Mesendoderm (in vitro differentiated cells): ENCODE measurements at regions not wholly inside any gene's neighbourhood (a gene's known extent, or its start where the extent isn't known, plus 50 kb on each side); places are given as distances from the start of the nearest gene placed in this dataset.

Experiments
- DNase-seq: peaks from one replicate; pipeline ENCODE4 v3.0.0; 2013
- H2AK5ac ChIP-seq: 2 replicates; pipeline ENCODE4 v1.6.1; 2013; ENCODE audit warnings: low read length, inconsistent platforms
- H2BK120ac ChIP-seq: 2 replicates; pipeline ENCODE4 v1.6.1; 2013; ENCODE audit warnings: low read depth, mild to moderate bottlenecking, low read length, moderate library complexity, mixed read lengths
- H2BK15ac ChIP-seq: replicated peaks from 2 replicates; pipeline ENCODE4 v1.6.1; 2013; ENCODE audit warnings: low read depth, mild to moderate bottlenecking, moderate library complexity
- H2BK5ac ChIP-seq: 2 replicates; pipeline ENCODE4 v1.6.1; 2013; ENCODE audit warnings: low read length, inconsistent platforms
- H3K18ac ChIP-seq: 2 replicates; pipeline ENCODE4 v1.6.1; 2013; ENCODE audit warnings: mild to moderate bottlenecking, low read length, mixed read lengths
- H3K23ac ChIP-seq: one replicate; pipeline ENCODE4 v1.6.1; 2013; ENCODE audit warnings: low read length
- H3K27ac ChIP-seq: 2 replicates; pipeline ENCODE4 v1.5.1; 2013; ENCODE audit warnings: low read depth, mild to moderate bottlenecking, inconsistent platforms, low read length, moderate library complexity
- H3K27me3 ChIP-seq: 2 replicates; pipeline ENCODE4 v1.6.1; 2013; ENCODE audit warnings: low read length, control low read depth, mild to moderate bottlenecking, inconsistent platforms; ENCODE audit not compliant: insufficient read depth, poor library complexity
- H3K36me3 ChIP-seq: 2 replicates; pipeline ENCODE4 v1.6.1; 2013; ENCODE audit warnings: low read length, inconsistent platforms; ENCODE audit not compliant: control insufficient read depth, insufficient read depth
- H3K4ac ChIP-seq: one replicate; pipeline ENCODE4 v1.6.1; 2013; ENCODE audit warnings: low read depth, mild to moderate bottlenecking, low read length, moderate library complexity
- H3K4me1 ChIP-seq: 2 replicates; pipeline ENCODE4 v1.6.1; 2013; ENCODE audit warnings: low read depth, low read length, inconsistent platforms; ENCODE audit not compliant: control insufficient read depth
- H3K4me2 ChIP-seq: 2 replicates; pipeline ENCODE4 v1.6.1; 2013; ENCODE audit warnings: low read length
- H3K4me3 ChIP-seq: 2 replicates; pipeline ENCODE4 v1.5.1; 2013; ENCODE audit warnings: mild to moderate bottlenecking, low read length
- H3K56ac ChIP-seq: one replicate; pipeline ENCODE4 v1.6.1; 2013; ENCODE audit warnings: low read length
- H3K79me1 ChIP-seq: 2 replicates; pipeline ENCODE4 v1.6.1; 2013; ENCODE audit warnings: low read length, inconsistent platforms
- H3K79me2 ChIP-seq: 2 replicates; pipeline ENCODE4 v1.6.1; 2013; ENCODE audit warnings: mild to moderate bottlenecking, low read length; ENCODE audit not compliant: control insufficient read depth, insufficient read depth
- H3K9ac ChIP-seq: 2 replicates; pipeline ENCODE4 v1.6.1; 2013; ENCODE audit warnings: low read length, inconsistent platforms
- H4K5ac ChIP-seq: one replicate; pipeline ENCODE4 v1.6.1; 2013; ENCODE audit warnings: low read length
- H4K8ac ChIP-seq: one replicate; pipeline ENCODE4 v1.6.1; 2013; ENCODE audit warnings: low read depth, mild to moderate bottlenecking, control low read depth, low read length, moderate library complexity
- WGBS: extraction: QIAGEN DNeasy Blood & Tissue Kit; methylation state at CpG from one replicate; pipeline ENCODE4 v1.1.7; 2013; ENCODE audit warnings: low lambda C conversion rate, missing lambda C conversion rate; ENCODE audit not compliant: insufficient coverage; ENCODE audit errors: extremely low coverage; 5-methylcytosine and 5-hydroxymethylcytosine counted together

DNA sequence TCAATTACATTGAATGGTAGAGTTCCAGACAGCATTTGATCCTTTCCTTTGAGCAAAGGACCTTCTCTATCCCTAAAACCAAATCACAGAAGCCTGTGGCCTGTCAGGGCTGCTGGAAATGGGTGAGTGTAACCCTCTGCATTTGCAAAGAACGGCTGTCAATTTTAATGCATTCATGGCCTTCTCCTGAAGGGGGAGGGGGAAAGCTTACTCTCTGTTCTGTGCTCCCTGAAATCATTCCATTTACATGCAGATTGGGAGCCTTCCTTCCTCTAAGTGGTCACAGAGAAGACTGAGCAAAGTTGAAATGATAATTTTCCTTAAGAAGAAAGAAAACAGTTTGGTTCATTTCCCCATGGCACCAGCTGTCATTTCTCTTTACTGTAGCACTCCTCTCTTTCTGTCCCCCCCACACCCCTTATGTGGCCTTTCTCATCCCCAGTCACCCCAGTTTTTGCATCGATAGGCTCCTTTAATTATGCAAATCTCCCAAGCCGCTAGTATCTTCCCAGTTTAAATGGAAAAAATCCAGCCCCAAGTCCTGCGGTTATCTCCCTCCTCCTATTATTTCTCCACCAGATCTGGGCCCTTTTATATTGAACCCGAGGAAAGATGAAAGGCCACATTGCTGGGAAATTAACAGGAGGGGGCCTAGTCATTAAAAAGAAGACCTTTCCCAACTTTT is 109.4 kb upstream of the KIRREL3 start:
- Histone ChIP-seq H3K4me2 (no peak overlapping the region), H3K56ac (peak overlapping the region; percentile 22), H2BK120ac (peak overlapping the region; percentile 88), H3K27me3 (no peaks in the 10 kb centered on the region), H4K5ac (no peak overlapping the region), H3K23ac (no peak overlapping the region), H2BK15ac (no peak overlapping the region), H3K79me1 (no peaks in the 10 kb centered on the region), H2BK5ac (no peak overlapping the region), H3K18ac (peak overlapping the region; percentile 45), H3K9ac (no peak overlapping the region), H3K79me2 (no peaks in the 10 kb centered on the region), H4K8ac (no peak overlapping the region), H3K4ac (no peak overlapping the region), H2AK5ac (no peak overlapping the region), H3K36me3 (no peaks in the 10 kb centered on the region), H3K27ac (no peak overlapping the region), H3K4me3 (no peak overlapping the region), H3K4me1 (peaks cover 20% of the 10 kb centered on the region)
- no CpG with 5 or more reads among the region's 5 CpGs for WGBS
- no peak for DNase-seq

GRCh38 chr11:127108838-127109237 is 108.3 kb upstream of the KIRREL3 start:
- H3K79me2 ChIP-seq, result no peaks in the 10 kb centered on the region
- H3K27me3 ChIP-seq, result no peaks in the 10 kb centered on the region
- H3K36me3 ChIP-seq, result no peaks in the 10 kb centered on the region
- H3K79me1 ChIP-seq, result no peaks in the 10 kb centered on the region
- H2BK120ac ChIP-seq, result no peak overlapping the region
- no peak overlapping the region for H3K56ac ChIP-seq
- H2BK5ac ChIP-seq, result no peak overlapping the region
- H3K18ac ChIP-seq, result peak overlapping the region; percentile 16
- H2BK15ac ChIP-seq, result peak overlapping the region; percentile 59
- no peak overlapping the region for H3K23ac ChIP-seq
- no peak overlapping the region for H2AK5ac ChIP-seq
- no CpG with 5 or more reads among the region's 3 CpGs for WGBS
- H3K4ac ChIP-seq, result no peak overlapping the region
- peaks cover 20% of the 10 kb centered on the region for H3K4me1 ChIP-seq
- H4K5ac ChIP-seq, result no peak overlapping the region
- H3K4me3 ChIP-seq, result no peak overlapping the region
- no peak for DNase-seq
- no peak overlapping the region for H3K4me2 ChIP-seq
- H3K9ac ChIP-seq, result no peak overlapping the region
- H4K8ac ChIP-seq, result no peak overlapping the region
- no peak overlapping the region for H3K27ac ChIP-seq

DNA sequence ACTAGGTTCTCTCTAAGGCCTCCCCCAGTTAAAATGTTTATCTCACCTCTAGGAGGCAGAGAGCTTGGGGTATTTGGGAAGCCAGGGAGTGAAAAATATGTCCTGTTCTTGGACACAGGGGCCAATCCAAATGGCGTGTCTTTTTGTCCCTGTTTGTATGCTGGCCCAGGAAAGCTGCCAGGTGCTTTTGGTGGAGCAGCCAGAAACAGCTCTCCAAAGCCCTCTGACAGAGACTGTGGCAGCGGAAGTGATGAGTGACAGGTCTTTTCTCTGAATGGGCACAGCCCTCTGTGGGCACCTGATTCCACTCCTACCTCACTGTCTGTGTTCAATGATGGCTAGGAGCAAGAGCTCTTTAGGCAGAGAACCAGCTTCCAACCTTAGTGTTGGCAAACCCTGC is 106.4 kb upstream of the KIRREL3 start:
- no peak overlapping the region for H4K8ac ChIP-seq
- DNase-seq, result no peak
- H3K79me2 ChIP-seq, result no peaks in the 10 kb centered on the region
- peaks cover 19% of the 10 kb centered on the region for H3K4me1 ChIP-seq
- peak overlapping the region; percentile 3 for H2BK5ac ChIP-seq
- no peak overlapping the region for H3K9ac ChIP-seq
- H3K18ac ChIP-seq, result peak overlapping the region; percentile 46
- WGBS, result no CpG with 5 or more reads among the region's 2 CpGs
- no peak overlapping the region for H3K4me3 ChIP-seq
- peak overlapping the region; percentile 36 for H3K4ac ChIP-seq
- no peak overlapping the region for H2BK15ac ChIP-seq
- no peak overlapping the region for H3K4me2 ChIP-seq
- no peak overlapping the region for H4K5ac ChIP-seq
- H3K36me3 ChIP-seq, result no peaks in the 10 kb centered on the region
- peak overlapping the region; percentile 45 for H3K56ac ChIP-seq
- no peak overlapping the region for H2BK120ac ChIP-seq
- no peak overlapping the region for H2AK5ac ChIP-seq
- no peaks in the 10 kb centered on the region for H3K27me3 ChIP-seq
- H3K23ac ChIP-seq, result no peak overlapping the region
- H3K27ac ChIP-seq, result peak overlapping the region; percentile 85
- no peaks in the 10 kb centered on the region for H3K79me1 ChIP-seq

DNA sequence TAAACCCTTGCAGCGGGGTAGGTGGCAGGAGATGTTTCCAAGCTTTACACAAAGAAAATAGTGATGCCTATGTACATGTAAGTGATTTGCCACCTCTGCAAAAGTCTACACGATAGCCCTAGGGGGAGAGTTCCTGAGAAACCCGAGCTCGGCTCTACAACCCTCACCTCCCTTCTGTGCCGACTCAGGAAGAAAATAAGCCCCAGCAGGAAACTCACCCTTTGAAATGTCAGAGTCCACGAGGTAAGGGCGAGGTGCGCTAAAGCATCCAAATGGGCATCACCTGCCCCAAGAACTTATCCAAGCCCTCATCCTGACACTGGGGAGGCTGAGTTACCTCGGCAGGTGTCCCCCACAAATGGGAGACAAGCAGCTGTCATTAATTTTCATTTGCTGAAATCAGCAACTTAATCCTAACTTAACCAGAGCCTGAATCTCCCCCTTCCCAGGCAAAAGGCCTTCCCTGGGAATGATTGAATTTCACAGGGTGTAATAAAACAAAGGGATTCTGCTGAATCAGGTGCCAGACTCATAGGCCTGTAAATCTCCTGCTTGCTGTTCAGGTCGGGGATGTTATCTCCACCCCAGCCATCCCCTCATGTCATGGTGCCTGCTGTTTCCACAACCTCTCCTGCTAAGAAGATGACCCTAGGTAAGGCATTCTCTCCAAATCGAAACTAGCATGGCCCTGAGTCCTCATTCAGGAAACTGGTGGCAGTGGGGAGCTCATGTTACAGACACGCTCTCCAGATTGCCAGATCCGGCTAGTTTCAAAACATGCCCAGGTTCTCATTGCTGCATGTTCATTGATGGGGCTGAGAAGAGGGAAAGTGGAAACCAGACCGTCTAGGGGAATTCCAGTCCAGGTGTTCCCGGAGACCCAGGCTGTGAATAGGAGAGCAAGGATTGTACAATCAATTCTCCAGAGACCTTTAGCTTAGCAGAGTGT is 105.3 kb upstream of the KIRREL3 start:
- H4K8ac ChIP-seq, result no peak overlapping the region
- no peaks in the 10 kb centered on the region for H3K79me2 ChIP-seq
- peak overlapping the region; percentile 88 for H3K27ac ChIP-seq
- H2BK5ac ChIP-seq, result peak overlapping the region; percentile 57
- no peak overlapping the region for H3K4ac ChIP-seq
- H3K56ac ChIP-seq, result peak overlapping the region; percentile 45
- peak overlapping the region; percentile 54 for H3K18ac ChIP-seq
- no peak overlapping the region for H3K9ac ChIP-seq
- H3K23ac ChIP-seq, result no peak overlapping the region
- H3K4me2 ChIP-seq, result no peak overlapping the region
- H3K36me3 ChIP-seq, result no peaks in the 10 kb centered on the region
- WGBS, result no CpG with 5 or more reads among the region's 15 CpGs
- peak; percentile 91 for DNase-seq
- no peak overlapping the region for H4K5ac ChIP-seq
- no peak overlapping the region for H2AK5ac ChIP-seq
- H3K4me3 ChIP-seq, result no peak overlapping the region
- H2BK120ac ChIP-seq, result no peak overlapping the region
- H3K4me1 ChIP-seq, result peaks cover 19% of the 10 kb centered on the region
- no peaks in the 10 kb centered on the region for H3K27me3 ChIP-seq
- H2BK15ac ChIP-seq, result no peak overlapping the region
- H3K79me1 ChIP-seq, result no peaks in the 10 kb centered on the region

GRCh38 chr11:127103586-127104388 is 103.2 kb upstream of the KIRREL3 start:
- no peaks in the 10 kb centered on the region for H3K79me2 ChIP-seq
- H3K56ac ChIP-seq, result peak overlapping the region; percentile 37
- no peak overlapping the region for H2BK5ac ChIP-seq
- no peak overlapping the region for H2BK15ac ChIP-seq
- H4K8ac ChIP-seq, result no peak overlapping the region
- H2BK120ac ChIP-seq, result no peak overlapping the region
- no peak for DNase-seq
- no peak overlapping the region for H3K27ac ChIP-seq
- H3K23ac ChIP-seq, result no peak overlapping the region
- no peak overlapping the region for H4K5ac ChIP-seq
- H3K4me2 ChIP-seq, result no peak overlapping the region
- no CpG with 5 or more reads among the region's 9 CpGs for WGBS
- peaks cover 12% of the 10 kb centered on the region for H3K4me1 ChIP-seq
- no peak overlapping the region for H3K4ac ChIP-seq
- no peak overlapping the region for H3K18ac ChIP-seq
- H3K79me1 ChIP-seq, result no peaks in the 10 kb centered on the region
- H3K9ac ChIP-seq, result no peak overlapping the region
- H3K27me3 ChIP-seq, result no peaks in the 10 kb centered on the region
- H3K4me3 ChIP-seq, result no peak overlapping the region
- H3K36me3 ChIP-seq, result no peaks in the 10 kb centered on the region
- H2AK5ac ChIP-seq, result peak overlapping the region; percentile 12
